Esophagus muscularis mucosa (tissue), 3 donors: ENCODE measurements at regions not wholly inside any gene's neighbourhood (a gene's known extent, or its start where the extent isn't known, plus 50 kb on each side); places are given as distances from the start of the nearest gene placed in this dataset.

Experiments used
- POLR2AphosphoS5 ChIP-seq, 2 donors: sonication (generic); formaldehyde crosslinking; IDR thresholded peaks; one replicate each; pipeline ENCODE4 v1.6.1; 2017; ENCODE audit warnings: antibody characterized with exemption in 2 of 2
- TF ChIP-seq, protein P1 (sequence below), 3 experiments: fragments of 200-600 bp in 2 of 3; fragments of 450-650 bp in 1 of 3; sonication (generic) in 2 of 3; IDR thresholded peaks; one replicate each; pipeline ENCODE4 v1.5.1; 2017 to 2019; ENCODE audit warnings: antibody characterized with exemption in 3 of 3, mild to moderate bottlenecking in 2 of 3, moderate library complexity in 1 of 3

DNA sequence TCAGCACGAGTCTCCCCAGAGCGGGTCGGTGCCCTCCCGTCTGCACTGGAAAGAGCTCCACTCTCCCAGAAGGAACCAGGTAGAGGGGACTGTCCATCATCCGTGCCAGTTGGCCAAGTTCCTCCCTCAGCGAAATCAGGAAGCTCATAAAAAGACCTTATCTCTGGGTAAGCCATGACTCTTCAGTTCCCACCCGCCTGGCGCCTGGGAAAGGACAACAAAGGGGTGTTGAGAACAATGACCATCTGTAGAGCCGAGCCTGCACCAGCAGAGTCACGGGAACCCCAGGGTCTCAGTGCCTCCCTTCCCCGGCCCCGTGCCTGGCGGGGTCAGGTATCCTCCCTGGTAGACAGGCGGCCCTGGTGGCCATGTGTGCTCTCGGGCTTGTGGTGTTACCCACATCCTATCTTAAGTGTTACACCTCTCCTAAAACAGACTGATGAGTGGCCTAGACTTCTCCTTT lies 190.7 kb downstream of the AXIN2 start:
- TF ChIP-seq, protein P1, sequence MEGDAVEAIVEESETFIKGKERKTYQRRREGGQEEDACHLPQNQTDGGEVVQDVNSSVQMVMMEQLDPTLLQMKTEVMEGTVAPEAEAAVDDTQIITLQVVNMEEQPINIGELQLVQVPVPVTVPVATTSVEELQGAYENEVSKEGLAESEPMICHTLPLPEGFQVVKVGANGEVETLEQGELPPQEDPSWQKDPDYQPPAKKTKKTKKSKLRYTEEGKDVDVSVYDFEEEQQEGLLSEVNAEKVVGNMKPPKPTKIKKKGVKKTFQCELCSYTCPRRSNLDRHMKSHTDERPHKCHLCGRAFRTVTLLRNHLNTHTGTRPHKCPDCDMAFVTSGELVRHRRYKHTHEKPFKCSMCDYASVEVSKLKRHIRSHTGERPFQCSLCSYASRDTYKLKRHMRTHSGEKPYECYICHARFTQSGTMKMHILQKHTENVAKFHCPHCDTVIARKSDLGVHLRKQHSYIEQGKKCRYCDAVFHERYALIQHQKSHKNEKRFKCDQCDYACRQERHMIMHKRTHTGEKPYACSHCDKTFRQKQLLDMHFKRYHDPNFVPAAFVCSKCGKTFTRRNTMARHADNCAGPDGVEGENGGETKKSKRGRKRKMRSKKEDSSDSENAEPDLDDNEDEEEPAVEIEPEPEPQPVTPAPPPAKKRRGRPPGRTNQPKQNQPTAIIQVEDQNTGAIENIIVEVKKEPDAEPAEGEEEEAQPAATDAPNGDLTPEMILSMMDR (IDR thresholded peaks at IDR 0.05): no peak
- TF ChIP-seq POLR2AphosphoS5 (IDR thresholded peaks at IDR 0.05): no peak
